ENCODE measurements at regions not wholly inside any gene's neighbourhood (a gene's known extent, or its start where the extent isn't known, plus 50 kb on each side); places are given as distances from the start of the nearest gene placed in this dataset.

DNA sequence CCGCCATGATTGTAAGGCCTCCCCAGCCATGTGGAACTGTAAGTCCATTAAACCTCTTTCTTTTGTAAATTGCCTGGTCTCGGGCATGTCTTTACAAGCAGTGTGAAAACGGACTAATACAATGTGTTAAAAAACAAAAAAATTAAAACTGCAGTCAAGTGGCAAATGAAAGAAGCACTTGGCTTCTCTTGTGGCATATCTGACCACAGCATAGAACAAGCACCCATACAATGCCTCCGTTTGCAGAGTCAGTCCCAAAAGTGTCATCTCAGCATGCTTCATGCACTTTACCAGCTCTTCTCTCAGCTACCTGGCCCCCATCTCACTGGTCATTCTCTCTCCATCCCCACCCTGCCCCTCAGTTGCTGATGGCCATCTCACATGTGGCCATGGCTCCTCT, 51.1 kb upstream of the DAPK1 start:
- DNase-seq (ENCODE audit: low spot score) = no peak

DNA sequence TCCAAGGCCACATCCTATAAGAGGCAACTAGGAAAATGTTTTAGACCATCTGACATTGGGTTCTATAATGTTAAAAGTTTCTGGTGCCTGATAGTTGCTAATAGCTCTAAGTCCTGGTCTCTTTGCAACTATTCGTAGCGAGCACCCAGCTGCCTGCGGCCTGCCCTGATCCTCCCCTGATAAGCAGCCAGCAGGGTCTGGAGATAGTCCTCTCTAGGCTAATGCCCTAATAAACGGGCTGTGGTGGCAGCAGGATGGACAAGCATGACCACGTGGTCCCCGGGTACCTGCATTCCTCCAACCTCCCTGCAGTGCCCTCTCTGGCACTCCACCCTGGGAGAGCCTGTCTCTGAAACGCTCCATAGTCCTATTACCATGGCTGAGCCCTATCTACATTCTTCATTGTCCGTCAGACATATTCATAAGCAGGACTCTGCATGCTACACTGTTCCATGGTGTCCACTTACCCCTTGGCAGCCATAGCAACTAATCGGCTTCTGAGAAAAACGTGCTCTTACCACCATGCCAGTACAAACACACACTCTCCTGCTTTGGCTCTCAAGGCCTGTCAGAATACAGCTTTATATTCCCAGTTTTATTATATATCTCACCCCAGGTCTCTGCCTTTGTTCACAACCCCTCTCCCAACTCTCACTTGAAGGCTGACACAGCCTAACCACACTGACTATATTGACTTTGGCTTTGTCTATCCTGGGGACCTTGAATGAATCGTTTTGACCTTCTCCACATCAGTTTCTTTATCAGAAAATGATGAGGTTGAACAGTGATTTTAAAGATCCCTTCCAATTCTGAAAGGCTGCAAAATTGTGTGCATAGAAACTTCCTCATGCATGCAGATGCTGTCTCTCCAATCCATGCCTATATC, 49.9 kb upstream of the DAPK1 start:
- no peak for DNase-seq (ENCODE audit: low spot score)

Measured in umbilical cord (tissue), 1 donor.